AG09319 (cell line): ENCODE measurements at regions not wholly inside any gene's neighbourhood (a gene's known extent, or its start where the extent isn't known, plus 50 kb on each side); places are given as distances from the start of the nearest gene placed in this dataset.
"Not testable (repeated sequence)": the region's sequence is repeated elsewhere in the genome, so short reads cannot be mapped to it uniquely, and the experiment has no call there.

Experiments used
- DNase-seq: peaks from one replicate; pipeline ENCODE4 v3.0.0-alpha.2; 2010; ENCODE audit warnings: low read depth; ENCODE audit errors: extremely low read depth
- CTCF ChIP-seq: IDR thresholded peaks from 2 replicates; pipeline ENCODE4 v1.5.1; 2011; ENCODE audit warnings: low read depth, mild to moderate bottlenecking, inconsistent platforms, low read length, moderate library complexity

GRCh38 chr5:12959713-12960112, 984.8 kb downstream of the DNAH5 start:
- TF ChIP-seq CTCF, result no peak
- DNase-seq, result no peak

GRCh38 chr5:12952409-12952808, 992.1 kb downstream of the DNAH5 start:
- TF ChIP-seq CTCF, result no peak
- no peak for DNase-seq

- no peak for TF ChIP-seq CTCF
- DNase-seq, result no peak
Observed at GRCh38 chr5:12951846-12952245, 992.6 kb downstream of the DNAH5 start.

GRCh38 chr5:12947379-12947778, 997.1 kb downstream of the DNAH5 start:
- no peak for TF ChIP-seq CTCF
- DNase-seq, result no peak

- not testable (repeated sequence) for DNase-seq
Observed at GRCh38 chr5:12945477-12945876, 999.0 kb downstream of the DNAH5 start.

GRCh38 chr5:12936221-12936620, 1008.3 kb downstream of the DNAH5 start:
- no peak for DNase-seq
- TF ChIP-seq CTCF, result no peak

GRCh38 chr5:12934722-12935121, 1009.8 kb downstream of the DNAH5 start:
- DNase-seq, result no peak
- TF ChIP-seq CTCF, result no peak

- DNase-seq, result no peak
- no peak for TF ChIP-seq CTCF
Observed at GRCh38 chr5:12920527-12920926, 1016.3 kb upstream of the CTNND2 start.
